Esophagus muscularis mucosa (tissue), 4 donors: ENCODE measurements at regions not wholly inside any gene's neighbourhood (a gene's known extent, or its start where the extent isn't known, plus 50 kb on each side); places are given as distances from the start of the nearest gene placed in this dataset.

Experiments
- CTCF ChIP-seq, 3 experiments: fragments of 200-600 bp in 2 of 3; fragments of 450-650 bp in 1 of 3; sonication (generic) in 2 of 3; IDR thresholded peaks; one replicate each; pipeline ENCODE4 v1.5.1; 2017 to 2019; ENCODE audit warnings: antibody characterized with exemption in 3 of 3, mild to moderate bottlenecking in 2 of 3, moderate library complexity in 1 of 3
- EP300 ChIP-seq: sonication (generic); formaldehyde crosslinking; IDR thresholded peaks from one replicate; pipeline ENCODE4 v1.6.1; 2017; ENCODE audit warnings: antibody characterized with exemption
- POLR2A ChIP-seq: fragments of 450-650 bp; IDR thresholded peaks from one replicate; pipeline ENCODE4 v1.6.1; 2017; ENCODE audit warnings: antibody characterized with exemption, moderate library complexity, mild to moderate bottlenecking, low read depth
- POLR2AphosphoS5 ChIP-seq, 2 donors: sonication (generic); formaldehyde crosslinking; IDR thresholded peaks; one replicate each; pipeline ENCODE4 v1.6.1; 2017; ENCODE audit warnings: antibody characterized with exemption in 2 of 2

DNA sequence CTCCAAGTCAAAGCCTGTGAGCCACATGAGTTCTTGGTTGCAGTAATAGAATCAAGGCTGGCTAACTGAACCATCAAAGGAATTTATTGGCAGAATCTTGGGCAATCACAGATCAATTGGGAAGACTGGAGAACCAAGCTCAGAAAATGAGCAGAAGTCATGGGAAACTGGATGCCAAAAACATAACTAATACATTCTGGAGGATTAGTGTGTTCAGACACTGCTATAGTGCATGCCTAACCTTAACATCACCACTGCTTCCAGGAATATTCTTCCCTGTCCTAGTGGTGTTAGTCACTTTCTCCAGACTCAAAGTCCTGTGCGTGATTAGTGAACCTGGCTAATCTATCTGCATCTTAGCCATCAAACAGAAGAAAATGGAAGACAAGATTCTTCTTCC is 843.7 kb downstream of the EFNA5 start:
- TF ChIP-seq CTCF (IDR thresholded peaks at IDR 0.05) (no peak), POLR2A (no peak), EP300 (no peak), POLR2AphosphoS5 (IDR thresholded peaks at IDR 0.05) (no peak)
